Esophagus mucosa (tissue), 1 donor: ENCODE measurements at regions not wholly inside any gene's neighbourhood (a gene's known extent, or its start where the extent isn't known, plus 50 kb on each side); places are given as distances from the start of the nearest gene placed in this dataset.

Source experiments
- ATAC-seq: fragments of 200-7000 bp; cut with Tn5 transposase; one replicate; pipeline ENCODE4 v1.9.1; 2020
- donor health status: DM: yes; HTN: yes; CAD: no.

GRCh38 chr2:195038153-195038552 is 618.9 kb upstream of the SLC39A10 start:
- ATAC-seq = no peak

GRCh38 chr2:195037045-195037444 is 620.0 kb upstream of the SLC39A10 start:
- no peak for ATAC-seq

DNA sequence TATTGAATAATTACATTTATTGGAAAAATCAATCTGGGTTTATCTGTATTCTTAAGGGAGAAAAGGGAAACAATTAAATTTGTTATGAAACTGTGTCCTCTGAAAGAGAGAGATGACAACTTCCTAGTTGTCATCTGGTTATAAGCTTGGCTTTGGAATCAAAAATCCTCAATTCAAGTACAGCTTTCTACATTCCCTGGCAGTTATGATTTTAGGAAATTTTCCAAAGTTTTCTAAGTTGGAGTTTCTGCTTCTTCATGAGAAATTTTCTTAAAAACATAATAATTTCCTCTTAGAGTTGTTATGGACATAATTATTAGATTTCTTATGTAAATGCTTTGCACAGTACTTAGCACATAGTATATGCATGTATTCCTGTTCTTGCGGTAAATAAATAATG is 625.6 kb upstream of the SLC39A10 start:
- no peak for ATAC-seq

DNA sequence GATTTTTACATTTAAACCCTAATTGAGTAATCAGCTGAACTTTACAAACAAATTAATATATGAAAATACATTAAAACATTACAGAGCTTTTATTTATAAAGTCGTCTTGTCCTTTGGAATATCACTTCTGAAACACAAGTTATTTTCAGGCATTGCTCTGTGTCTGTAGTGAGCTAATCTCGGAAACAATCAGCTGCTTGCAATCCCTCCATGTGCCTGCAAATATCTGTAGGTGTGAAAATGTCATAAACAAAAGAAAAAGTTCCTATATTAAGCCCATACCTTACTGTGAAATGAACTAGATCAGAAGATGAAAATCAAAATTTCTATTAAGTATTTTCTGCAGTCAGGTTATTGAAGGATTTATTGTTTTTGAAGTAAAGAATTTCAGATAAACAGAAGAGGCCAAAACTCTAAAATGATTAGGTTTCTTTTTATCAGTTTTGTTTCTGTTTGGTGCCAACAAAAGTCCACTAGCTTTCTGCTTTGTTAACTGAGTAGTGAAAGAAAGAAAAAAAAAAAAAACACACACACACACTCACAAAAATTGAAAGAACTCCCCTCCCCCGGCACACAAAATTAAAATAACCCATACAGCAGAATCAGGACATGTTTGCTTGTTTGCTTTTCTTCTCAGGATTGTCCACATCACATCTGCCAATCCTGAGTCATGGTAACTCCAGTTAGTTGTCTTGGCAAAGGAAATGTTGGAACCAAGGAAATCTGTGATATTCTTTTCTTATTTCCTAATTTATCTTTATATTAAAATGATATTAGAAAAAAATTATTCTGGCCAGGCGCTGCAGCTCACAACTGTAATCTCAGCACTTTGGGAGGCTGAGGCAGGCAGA is 627.0 kb upstream of the SLC39A10 start:
- no peak for ATAC-seq

GRCh38 chr2:195027947-195028346 is 629.1 kb upstream of the SLC39A10 start:
- ATAC-seq = no peak

DNA sequence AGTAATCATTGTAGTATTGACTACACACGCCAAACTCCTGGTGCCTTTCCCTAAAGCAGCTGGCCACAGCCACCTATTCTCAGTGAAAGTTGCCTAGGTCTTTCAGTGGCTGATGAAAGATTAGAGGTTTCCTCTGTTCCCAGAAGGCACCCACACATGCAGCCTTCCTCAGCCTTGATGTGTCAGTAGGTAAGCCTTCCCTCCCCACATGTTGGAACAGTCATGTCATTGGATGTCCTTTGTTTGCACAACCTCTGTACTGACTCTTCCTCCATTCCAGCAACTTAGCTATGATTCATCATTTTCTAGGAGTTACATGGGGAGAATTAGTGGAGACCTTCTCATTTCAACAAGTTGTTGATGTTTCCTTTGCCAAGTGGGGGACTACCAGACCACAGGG is 630.8 kb upstream of the SLC39A10 start:
- no peak for ATAC-seq

GRCh38 chr2:195022508-195022830 is 634.6 kb upstream of the SLC39A10 start:
- no peak for ATAC-seq

GRCh38 chr2:195021711-195022507 is 635.1 kb upstream of the SLC39A10 start:
- ATAC-seq = no peak

DNA sequence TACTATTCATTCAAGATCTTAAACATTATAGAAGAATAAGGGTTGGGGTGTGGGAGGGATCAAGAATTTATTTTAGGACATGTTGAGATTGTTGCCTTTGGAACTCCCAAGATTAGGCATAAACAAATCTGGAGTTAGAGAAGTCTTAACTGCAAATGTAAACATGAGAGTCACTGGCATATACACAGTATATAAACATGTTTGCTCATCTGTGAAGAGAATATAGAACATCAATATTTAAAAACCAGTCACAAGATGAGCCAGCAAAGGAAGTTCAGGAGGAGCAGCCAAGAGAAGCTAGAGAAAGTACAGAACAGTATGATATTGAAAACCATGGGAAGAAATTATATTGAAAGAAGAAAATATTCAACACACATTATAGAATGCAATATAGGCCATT is 638.6 kb upstream of the SLC39A10 start:
- no peak for ATAC-seq

DNA sequence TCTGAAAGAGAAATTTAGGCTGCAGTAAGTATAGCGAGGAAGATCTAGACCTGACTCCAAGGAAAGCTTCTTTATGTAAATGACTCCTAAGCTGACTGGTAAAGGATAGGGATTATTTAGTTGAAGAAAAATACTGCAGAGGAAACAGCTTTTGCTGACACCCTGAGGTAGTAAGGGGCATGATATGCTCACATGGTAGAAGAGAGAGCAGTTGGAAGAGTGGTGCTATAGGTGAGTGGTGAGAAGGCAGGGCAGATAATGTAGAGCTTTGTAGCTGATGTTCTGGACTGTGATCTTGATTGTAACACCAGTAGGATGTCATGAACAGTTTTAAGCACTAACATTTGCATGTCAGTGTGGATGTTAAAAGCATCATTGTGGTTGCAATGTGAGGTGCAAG is 639.1 kb upstream of the SLC39A10 start:
- ATAC-seq = no peak

DNA sequence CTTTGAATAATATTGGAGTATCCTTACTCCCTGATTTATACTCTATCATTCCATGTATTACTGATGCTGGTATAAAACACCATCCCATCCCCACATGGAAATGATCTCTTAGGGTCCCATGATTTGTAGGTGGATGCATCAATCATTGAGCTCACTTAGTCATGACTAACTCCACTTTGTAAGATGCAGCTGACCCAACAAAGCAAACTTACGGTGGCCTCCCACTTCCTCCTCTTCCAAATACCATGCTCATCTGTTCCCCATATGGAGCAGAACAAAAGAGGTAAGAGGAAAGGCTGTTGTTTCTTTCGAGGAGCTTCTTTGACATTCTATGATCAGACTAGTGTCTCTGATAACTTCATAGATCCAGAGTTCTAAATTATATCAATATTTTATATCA is 640.2 kb upstream of the SLC39A10 start:
- no peak for ATAC-seq

DNA sequence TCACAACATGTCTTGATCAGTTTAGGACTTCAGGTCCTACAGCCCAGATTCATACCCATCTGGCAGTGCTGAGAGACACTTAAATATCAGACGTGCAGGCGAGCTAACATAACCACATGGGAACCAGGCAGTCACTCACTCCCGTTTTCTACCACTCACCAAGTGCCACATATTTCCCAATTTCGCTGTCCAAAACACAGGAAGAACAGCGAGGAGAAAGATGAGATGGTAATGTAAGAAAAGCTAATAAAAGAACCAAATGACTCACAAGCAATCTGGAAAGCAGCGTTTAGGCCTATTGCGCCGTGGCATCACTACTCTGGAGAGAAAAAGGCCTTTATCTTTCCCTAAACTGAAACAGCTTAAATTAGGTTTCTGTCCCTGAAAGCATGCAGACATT is 647.8 kb upstream of the SLC39A10 start:
- ATAC-seq = no peak

GRCh38 chr2:195006856-195007255 is 650.2 kb upstream of the SLC39A10 start:
- ATAC-seq = no peak

- ATAC-seq = no peak
Measured at GRCh38 chr2:195003881-195004471, 653.0 kb upstream of the SLC39A10 start.

DNA sequence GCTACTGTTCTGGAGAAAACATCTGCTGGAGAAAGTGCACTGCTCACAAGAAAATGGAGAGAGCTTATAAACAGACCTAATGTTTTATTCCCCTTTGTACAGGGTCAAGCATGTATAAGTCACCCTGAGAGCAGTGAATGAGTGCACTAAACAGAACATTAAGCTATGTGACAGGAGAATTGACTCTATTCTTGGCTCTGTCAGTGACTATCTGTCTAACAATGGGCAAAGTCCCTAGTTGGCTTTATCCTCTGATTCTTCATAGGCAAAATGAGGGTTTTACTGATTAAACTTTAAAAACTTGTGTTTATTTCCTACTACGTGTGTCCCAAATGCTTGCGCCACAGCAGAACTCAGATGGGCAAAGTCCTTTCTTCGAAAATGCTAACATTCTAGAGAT is 655.1 kb upstream of the SLC39A10 start:
- ATAC-seq = no peak

- no peak for ATAC-seq
Measured at GRCh38 chr2:194999771-195000170, 657.3 kb upstream of the SLC39A10 start.

DNA sequence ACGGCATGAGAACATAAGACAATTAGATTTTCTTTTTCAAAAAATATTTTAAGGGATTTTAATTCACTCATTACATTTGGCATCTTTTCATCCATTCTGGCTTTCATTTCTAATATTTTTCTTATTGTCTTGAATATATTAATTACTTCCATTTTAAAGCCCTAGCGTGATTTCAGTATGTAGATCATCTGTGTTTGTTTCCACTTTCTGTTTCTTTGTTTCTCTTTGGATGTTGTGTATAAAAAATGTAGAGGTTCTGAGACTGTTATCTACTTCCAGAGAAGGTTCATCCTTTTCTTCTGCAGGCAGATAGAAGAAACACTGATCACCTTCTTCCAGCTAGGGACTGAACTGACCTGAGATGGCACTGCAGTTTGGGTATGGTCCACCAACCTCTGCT is 664.4 kb upstream of the SLC39A10 start:
- no peak for ATAC-seq

- ATAC-seq = no peak
Measured at GRCh38 chr2:194985258-194985657, 671.8 kb upstream of the SLC39A10 start.

DNA sequence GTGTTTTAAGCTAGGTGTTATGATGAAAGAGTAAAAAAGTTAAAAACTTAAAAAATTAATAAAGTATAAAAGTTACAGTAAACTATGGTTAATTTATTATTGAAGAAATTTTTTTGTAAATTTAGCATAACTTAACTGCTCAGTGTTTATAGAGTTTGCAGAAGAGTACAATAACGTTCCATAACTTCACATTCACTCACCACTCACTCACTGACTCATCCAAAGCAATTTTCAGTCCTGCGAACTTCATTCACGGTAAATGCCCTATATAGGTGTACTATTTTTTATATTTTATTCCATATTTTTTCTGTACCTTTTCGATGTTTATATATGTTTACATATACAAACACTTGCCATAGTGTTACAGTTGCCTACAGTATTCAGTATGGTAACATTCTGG is 694.8 kb upstream of the SLC39A10 start:
- ATAC-seq = no peak

GRCh38 chr2:194954218-194954617 is 702.8 kb upstream of the SLC39A10 start:
- ATAC-seq = no peak

GRCh38 chr2:194946826-194947225 is 710.2 kb upstream of the SLC39A10 start:
- ATAC-seq = no peak

GRCh38 chr2:194938066-194938465 is 719.0 kb upstream of the SLC39A10 start:
- ATAC-seq = no peak

GRCh38 chr2:194927489-194927888 is 729.5 kb upstream of the SLC39A10 start:
- no peak for ATAC-seq

DNA sequence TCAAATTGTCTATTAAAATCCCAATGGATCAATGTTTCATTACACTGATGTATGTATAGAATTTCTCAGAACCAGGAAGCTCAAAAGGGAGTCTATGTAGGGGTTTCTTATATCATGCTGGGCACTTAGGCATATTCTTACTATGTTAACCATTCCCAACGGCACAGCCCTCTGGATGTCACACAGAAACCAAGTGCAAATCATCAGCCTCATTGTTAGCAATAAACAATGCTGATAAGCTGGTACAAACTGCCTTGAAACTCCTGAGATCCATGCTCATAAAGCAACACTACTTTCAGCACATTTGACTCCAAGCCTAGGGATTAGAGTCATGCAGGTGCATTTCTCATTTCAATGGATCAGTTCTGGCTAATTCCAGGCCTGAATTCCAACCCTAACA is 730.2 kb upstream of the SLC39A10 start:
- no peak for ATAC-seq
